Left lung (tissue), 4 donors: ENCODE measurements at regions not wholly inside any gene's neighbourhood (a gene's known extent, or its start where the extent isn't known, plus 50 kb on each side); places are given as distances from the start of the nearest gene placed in this dataset.

Experiments used
- ATAC-seq: fragments of 200-7000 bp; cut with Tn5 transposase; one replicate; pipeline ENCODE4 v1.9.1; 2020; ENCODE audit warnings: moderate library complexity
- DNase-seq, 4 donors: peaks; one replicate each; pipeline ENCODE4 v3.0.0-alpha.2; 2013 to 2020
- H3K27ac ChIP-seq, 2 donors: fragments of 200-600 bp; sonication (generic) in 1 of 2; one replicate each; pipeline versions ENCODE4 v1.5.0 to v1.8.0; 2020 to 2021
- H3K27me3 ChIP-seq, 2 donors: fragments of 200-600 bp; sonication (generic) in 1 of 2; one replicate each; pipeline versions ENCODE4 v1.5.0 to v1.8.0; 2020 to 2021
- H3K36me3 ChIP-seq, 2 donors: fragments of 200-600 bp; sonication (generic) in 1 of 2; one replicate each; pipeline versions ENCODE4 v1.5.0 to v1.8.0; 2020 to 2021
- H3K4me1 ChIP-seq, 2 donors: fragments of 200-600 bp; one replicate each; pipeline ENCODE4 v1.8.0; 2021
- H3K4me3 ChIP-seq, 2 donors: fragments of 200-600 bp; sonication (generic) in 1 of 2; one replicate each; pipeline versions ENCODE4 v1.5.0 to v1.8.0; 2020 to 2021; ENCODE audit warnings: mild to moderate bottlenecking in 1 of 2
- H3K9me3 ChIP-seq, 2 donors: fragments of 200-600 bp; sonication (generic) in 1 of 2; one replicate each; pipeline versions ENCODE4 v1.5.0 to v1.8.0; 2020 to 2021
- intact Hi-C, 2 donors: fragments of 100-400 bp; cut with DNase I; formaldehyde crosslinking; loops; one replicate each; pipeline versions ENCODE4 v1.11.2 to v1.14.2; 2022
- TF ChIP-seq, protein P1 (sequence below), 2 donors: fragments of 200-600 bp; sonication (generic) in 1 of 2; IDR thresholded peaks; one replicate each; pipeline versions ENCODE4 v1.5.0 to v1.8.0; 2021; ENCODE audit warnings: antibody characterized with exemption in 2 of 2
- donor health status: DM: no; HTN: yes; CAD: no.
- donor health status: DM: no; HTN: no; CAD: no.

DNA sequence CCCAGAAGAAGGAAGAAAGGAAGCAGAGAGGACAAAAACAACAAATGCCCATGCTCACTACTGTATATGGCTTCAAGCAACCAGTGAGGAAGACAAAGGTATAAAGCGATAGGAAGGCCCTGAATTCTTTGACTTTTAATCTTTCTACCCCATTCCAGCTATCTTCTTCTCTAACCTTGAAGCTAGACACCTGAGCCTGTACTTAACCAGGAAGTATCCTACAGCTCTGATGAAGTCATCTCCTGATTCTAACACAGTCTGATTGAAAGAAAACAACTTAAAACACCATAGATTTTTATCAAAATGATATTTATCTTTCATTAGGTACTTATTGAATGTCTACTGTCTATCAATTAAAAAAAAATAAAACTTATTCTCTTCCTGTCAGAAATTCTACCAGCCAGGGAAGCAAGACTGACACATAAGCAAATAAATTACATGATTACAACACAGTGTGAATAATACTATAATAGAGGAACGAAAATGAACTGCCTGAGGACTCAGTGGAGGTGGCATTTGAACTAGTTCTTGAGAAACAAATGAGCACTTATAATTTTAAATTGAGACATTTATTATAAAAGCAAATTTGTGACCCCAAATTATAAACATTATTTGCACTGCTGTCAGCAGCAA is 123.3 kb upstream of the ELL2 start:
- DNase-seq (no peak), ATAC-seq (peak; percentile 68)
- H3K4me1 ChIP-seq: peaks cover 0 to 8% of the 10 kb centered on the region in 2 donors
- intact Hi-C loops: no loop called here
- TF ChIP-seq, protein P1, sequence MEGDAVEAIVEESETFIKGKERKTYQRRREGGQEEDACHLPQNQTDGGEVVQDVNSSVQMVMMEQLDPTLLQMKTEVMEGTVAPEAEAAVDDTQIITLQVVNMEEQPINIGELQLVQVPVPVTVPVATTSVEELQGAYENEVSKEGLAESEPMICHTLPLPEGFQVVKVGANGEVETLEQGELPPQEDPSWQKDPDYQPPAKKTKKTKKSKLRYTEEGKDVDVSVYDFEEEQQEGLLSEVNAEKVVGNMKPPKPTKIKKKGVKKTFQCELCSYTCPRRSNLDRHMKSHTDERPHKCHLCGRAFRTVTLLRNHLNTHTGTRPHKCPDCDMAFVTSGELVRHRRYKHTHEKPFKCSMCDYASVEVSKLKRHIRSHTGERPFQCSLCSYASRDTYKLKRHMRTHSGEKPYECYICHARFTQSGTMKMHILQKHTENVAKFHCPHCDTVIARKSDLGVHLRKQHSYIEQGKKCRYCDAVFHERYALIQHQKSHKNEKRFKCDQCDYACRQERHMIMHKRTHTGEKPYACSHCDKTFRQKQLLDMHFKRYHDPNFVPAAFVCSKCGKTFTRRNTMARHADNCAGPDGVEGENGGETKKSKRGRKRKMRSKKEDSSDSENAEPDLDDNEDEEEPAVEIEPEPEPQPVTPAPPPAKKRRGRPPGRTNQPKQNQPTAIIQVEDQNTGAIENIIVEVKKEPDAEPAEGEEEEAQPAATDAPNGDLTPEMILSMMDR (IDR thresholded peaks at IDR 0.05): no peak
- no peaks in the 10 kb centered on the region for H3K9me3 ChIP-seq
- no peak overlapping the region for H3K27ac ChIP-seq
- H3K27me3 ChIP-seq: no peaks in the 10 kb centered on the region
- no peaks in the 10 kb centered on the region for H3K36me3 ChIP-seq
- H3K4me3 ChIP-seq: no peak overlapping the region

DNA sequence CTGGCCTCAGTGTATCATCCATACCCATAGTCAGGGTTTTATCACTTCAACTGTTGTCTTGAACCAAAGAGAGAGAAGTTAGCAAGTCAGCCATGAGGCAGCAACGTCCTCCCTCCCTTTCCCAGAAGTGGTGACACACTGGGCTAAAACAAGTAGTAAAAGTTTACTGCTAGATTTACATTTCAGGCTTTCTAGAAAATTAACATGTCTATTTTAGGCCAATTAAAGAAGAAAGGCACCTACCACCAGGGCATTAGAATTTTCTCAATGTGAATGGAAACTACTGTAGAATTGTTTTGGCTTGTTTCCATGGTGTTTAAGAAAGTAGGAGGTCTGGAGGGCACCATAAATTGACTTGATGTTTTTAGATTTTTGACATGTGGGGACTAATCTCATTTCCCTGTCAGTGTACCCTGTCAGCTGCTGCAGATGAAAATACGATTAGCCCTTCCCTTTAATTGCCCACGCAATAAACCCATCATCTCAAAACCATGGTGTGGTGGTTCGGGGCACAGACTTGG is 121.8 kb upstream of the ELL2 start:
- no peak overlapping the region for H3K27ac ChIP-seq
- H3K36me3 ChIP-seq: no peaks in the 10 kb centered on the region
- H3K9me3 ChIP-seq: no peaks in the 10 kb centered on the region
- no peak for ATAC-seq
- H3K4me1 ChIP-seq: peaks cover 0 to 8% of the 10 kb centered on the region in 2 donors
- TF ChIP-seq, protein P1 (IDR thresholded peaks at IDR 0.05): no peak
- no peak for DNase-seq
- no peaks in the 10 kb centered on the region for H3K27me3 ChIP-seq
- H3K4me3 ChIP-seq: no peak overlapping the region
- intact Hi-C loops: no loop called here

DNA sequence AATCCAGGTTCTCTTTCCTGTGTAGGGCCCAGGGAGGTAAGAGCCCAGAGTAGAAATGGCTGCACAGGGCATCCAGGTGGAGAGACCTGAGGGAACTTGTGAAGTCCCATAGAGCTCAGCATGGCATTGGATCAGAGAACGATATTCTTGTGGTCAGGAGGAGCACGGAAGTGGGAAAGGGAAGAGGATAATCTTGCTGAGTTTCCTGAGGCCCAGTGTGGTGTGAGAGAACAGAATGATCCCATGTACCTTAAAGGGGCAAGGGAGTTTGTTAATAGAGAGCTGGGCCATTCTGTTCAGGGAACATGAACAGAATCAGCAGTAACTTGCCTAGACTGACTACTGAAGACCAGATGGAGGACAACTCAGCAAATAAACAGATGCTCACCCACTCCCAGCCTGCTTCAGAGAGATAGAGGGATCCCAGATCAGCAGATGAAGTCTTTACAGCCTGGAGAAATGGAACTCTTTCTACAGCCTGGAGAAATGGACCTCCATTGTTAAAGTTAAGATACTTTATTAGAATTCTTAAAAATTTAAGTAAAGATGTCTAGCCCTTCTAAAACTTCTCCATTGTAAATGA is 119.7 kb upstream of the ELL2 start:
- Histone ChIP-seq H3K27me3 (no peaks in the 10 kb centered on the region), H3K36me3 (no peaks in the 10 kb centered on the region), H3K27ac (no peak overlapping the region), H3K4me1 (peaks cover 0 to 8% of the 10 kb centered on the region in 2 donors), H3K9me3 (no peaks in the 10 kb centered on the region), H3K4me3 (no peak overlapping the region)
- DNase-seq: no peak
- intact Hi-C loops: no loop called here
- no peak for ATAC-seq
- TF ChIP-seq, protein P1 (IDR thresholded peaks at IDR 0.05): no peak

DNA sequence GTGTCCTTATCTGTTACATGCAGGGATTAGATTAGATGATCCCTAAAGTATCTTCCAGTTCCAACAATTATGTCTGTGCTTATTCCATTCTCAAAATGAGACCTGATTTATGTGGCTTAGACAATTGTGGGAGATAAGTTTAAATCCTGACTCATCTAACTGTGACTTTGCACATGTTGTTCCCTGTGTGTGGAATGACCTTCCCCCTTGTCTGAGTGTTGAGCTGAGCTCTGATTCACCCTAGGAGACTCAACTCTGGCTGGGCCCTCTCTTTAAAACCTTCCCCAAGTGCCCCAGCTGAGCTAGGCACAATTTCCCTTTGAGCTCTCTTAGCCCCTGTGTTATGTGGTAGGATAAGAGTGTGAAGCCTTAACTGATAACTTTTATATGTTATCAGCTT is 118.9 kb upstream of the ELL2 start:
- Histone ChIP-seq H3K27ac (no peak overlapping the region), H3K4me1 (peaks cover 0 to 8% of the 10 kb centered on the region in 2 donors), H3K36me3 (no peaks in the 10 kb centered on the region), H3K27me3 (no peaks in the 10 kb centered on the region), H3K4me3 (no peak overlapping the region), H3K9me3 (no peaks in the 10 kb centered on the region)
- TF ChIP-seq, protein P1 (IDR thresholded peaks at IDR 0.05): no peak
- DNase-seq: no peak
- peak; percentile 60 for ATAC-seq
- intact Hi-C loops: no loop called here

DNA sequence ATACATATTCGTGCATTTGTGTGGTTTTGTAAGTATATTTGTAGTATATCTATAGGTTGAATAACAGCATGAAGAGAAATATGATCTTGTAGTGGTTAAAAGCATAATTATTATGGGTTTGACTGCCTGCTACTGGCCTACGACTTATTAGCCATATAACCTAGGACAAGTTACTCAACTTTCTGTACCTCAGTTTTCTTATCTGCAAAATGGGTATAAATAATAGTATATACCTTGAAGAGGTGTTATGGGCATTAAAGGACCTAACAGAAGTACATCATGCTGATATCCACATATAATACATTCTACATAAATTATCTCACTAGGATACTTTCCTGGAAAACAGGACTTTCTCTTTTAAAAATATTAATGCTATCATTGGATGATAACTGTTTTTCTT is 118.3 kb upstream of the ELL2 start:
- intact Hi-C loops: no loop called here
- no peaks in the 10 kb centered on the region for H3K27me3 ChIP-seq
- TF ChIP-seq, protein P1 (IDR thresholded peaks at IDR 0.05): no peak
- no peak for ATAC-seq
- no peak for DNase-seq
- H3K27ac ChIP-seq: no peak overlapping the region
- no peaks in the 10 kb centered on the region for H3K36me3 ChIP-seq
- H3K9me3 ChIP-seq: no peaks in the 10 kb centered on the region
- H3K4me1 ChIP-seq: peaks cover 0 to 3% of the 10 kb centered on the region in 2 donors
- no peak overlapping the region for H3K4me3 ChIP-seq
